ENCODE measurements at regions not wholly inside any gene's neighbourhood (a gene's known extent, or its start where the extent isn't known, plus 50 kb on each side); places are given as distances from the start of the nearest gene placed in this dataset.

GRCh38 chr3:106229495-106230278 is 360.9 kb upstream of the CBLB start:
- no peak for DNase-seq
- intact Hi-C loops (cut with DNase I), result no loop called here

GRCh38 chr3:106231086-106231485 is 362.3 kb upstream of the CBLB start:
- DNase-seq, result no peak
- intact Hi-C loops (cut with DNase I), result no loop called here

GRCh38 chr3:106232956-106233355 is 364.1 kb upstream of the CBLB start:
- intact Hi-C loops (cut with DNase I), result no loop called here
- DNase-seq, result no peak

- DNase-seq, result no peak
- intact Hi-C loops (cut with DNase I), result no loop called here
Measured at GRCh38 chr3:106239195-106239697, 370.4 kb upstream of the CBLB start.

- intact Hi-C loops (cut with DNase I), result no loop called here
- no peak for DNase-seq
Measured at GRCh38 chr3:106241593-106241992, 372.8 kb upstream of the CBLB start.

- intact Hi-C loops (cut with DNase I), result no loop called here
- DNase-seq, result peak in 11 of 42 donors; percentile 1 to 38 (median 15)
Measured at GRCh38 chr3:106242781-106243180, 374.0 kb upstream of the CBLB start.

GRCh38 chr3:106245400-106245799 is 376.6 kb upstream of the CBLB start:
- intact Hi-C loops (cut with DNase I), result no loop called here
- no peak for DNase-seq

GRCh38 chr3:106247902-106248684 is 379.3 kb upstream of the CBLB start:
- intact Hi-C loops (cut with DNase I), result no loop called here

GRCh38 chr3:106249159-106249558 is 380.3 kb upstream of the CBLB start:
- DNase-seq, result no peak
- intact Hi-C loops (cut with DNase I), result no loop called here

More at GRCh38 chr3:106247902-106248684, 379.3 kb upstream of the CBLB start:
- DNase-seq, result no peak

GRCh38 chr3:106249981-106250380 is 381.2 kb upstream of the CBLB start:
- intact Hi-C loops (cut with DNase I), result no loop called here
- DNase-seq, result no peak

GRCh38 chr3:106251160-106251892 is 382.5 kb upstream of the CBLB start:
- intact Hi-C loops (cut with DNase I), result no loop called here
- DNase-seq, result no peak

GRCh38 chr3:106255870-106256248 is 387.0 kb upstream of the CBLB start:
- intact Hi-C loops (cut with DNase I), result no loop called here
- peak in 1 of 42 donors; percentile 10 for DNase-seq

- DNase-seq, result no peak
- intact Hi-C loops (cut with DNase I), result no loop called here
Measured at GRCh38 chr3:106256249-106256957, 387.6 kb upstream of the CBLB start.

GRCh38 chr3:106257172-106257571 is 388.4 kb upstream of the CBLB start:
- intact Hi-C loops (cut with DNase I), result no loop called here
- DNase-seq, result no peak

GRCh38 chr3:106261396-106261795 is 392.6 kb upstream of the CBLB start:
- intact Hi-C loops (cut with DNase I), result no loop called here
- no peak for DNase-seq

GRCh38 chr3:106261915-106262683 is 393.3 kb upstream of the CBLB start:
- no peak for DNase-seq
- intact Hi-C loops (cut with DNase I), result no loop called here

GRCh38 chr3:106263011-106263410 is 394.2 kb upstream of the CBLB start:
- intact Hi-C loops (cut with DNase I), result no loop called here
- DNase-seq, result no peak

- DNase-seq, result no peak
- intact Hi-C loops (cut with DNase I), result no loop called here
Measured at GRCh38 chr3:106263546-106263945, 394.7 kb upstream of the CBLB start.
